Activated T-cell treated with anti-CD3 and anti-CD28 coated beads for 4 hours (primary cell): ENCODE measurements at regions not wholly inside any gene's neighbourhood (a gene's known extent, or its start where the extent isn't known, plus 50 kb on each side); places are given as distances from the start of the nearest gene placed in this dataset.

ENCODE experiments used
- DNase-seq: peaks from one replicate; pipeline ENCODE4 v3.0.0-alpha.2; 2020

- DNase-seq, result no peak
Observed at GRCh38 chr2:100627330-100628300, 64.8 kb downstream of the PDCL3 start.

DNA sequence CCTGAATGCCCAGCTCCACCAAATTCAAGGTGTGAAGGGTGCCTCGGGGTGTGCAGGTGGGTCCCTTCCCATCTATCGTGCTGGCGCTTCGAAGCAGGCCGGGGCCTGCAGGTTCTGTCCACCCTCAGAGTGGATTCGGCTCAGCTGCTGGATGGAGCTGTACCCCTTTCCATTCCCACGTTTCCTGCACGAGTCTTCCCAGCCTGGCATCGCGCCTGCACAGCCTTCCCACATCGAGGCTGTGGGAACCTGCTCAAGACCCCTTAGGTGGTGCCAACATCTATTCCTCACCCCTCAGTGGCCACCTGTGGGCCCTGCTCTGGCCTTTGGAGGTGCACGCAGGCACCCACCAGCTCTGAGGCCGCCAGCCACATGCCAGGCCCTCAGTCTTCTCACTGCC lies 65.7 kb downstream of the PDCL3 start:
- DNase-seq, result no peak

GRCh38 chr2:100629309-100629708 lies 66.5 kb downstream of the PDCL3 start:
- DNase-seq, result no peak

GRCh38 chr2:100630473-100630977 lies 67.7 kb downstream of the PDCL3 start:
- DNase-seq, result no peak

DNA sequence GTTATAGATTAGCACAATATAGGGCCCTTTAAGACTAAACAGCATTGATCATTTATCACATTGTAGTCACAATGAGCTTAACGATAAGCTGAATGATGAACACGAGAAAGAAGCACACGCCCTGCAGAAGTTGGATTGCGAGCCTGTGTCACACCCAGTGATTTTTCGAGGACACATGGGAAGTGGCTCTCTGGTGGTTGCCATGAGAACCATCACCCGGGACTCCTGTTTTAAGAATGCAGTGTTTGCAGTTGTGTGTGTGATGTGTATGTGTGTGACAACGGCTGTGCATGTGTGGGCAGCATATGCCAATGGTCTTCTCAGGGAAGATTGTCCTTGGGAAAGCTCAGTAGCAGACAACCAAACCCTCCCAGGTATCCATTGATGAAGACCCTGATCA lies 69.2 kb downstream of the PDCL3 start:
- no peak for DNase-seq

DNA sequence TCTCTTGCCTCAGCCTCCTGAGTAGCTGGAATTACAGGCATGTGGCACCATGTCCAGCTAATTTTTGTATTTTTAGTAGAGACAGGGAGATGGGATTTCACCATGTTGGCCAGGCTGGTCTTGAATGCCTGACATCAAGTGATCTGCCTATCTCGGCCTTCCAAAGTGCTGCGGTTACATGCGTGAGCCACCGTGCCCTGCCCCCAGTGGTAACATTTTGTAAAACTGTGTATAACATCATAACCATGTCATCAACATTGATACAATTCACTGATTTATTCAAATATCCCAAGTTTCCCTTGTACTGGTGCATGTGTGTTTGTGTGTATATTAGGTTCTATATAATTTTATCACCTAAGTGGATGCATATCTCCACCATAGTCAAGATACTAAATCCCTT lies 70.0 kb downstream of the PDCL3 start:
- no peak for DNase-seq

DNA sequence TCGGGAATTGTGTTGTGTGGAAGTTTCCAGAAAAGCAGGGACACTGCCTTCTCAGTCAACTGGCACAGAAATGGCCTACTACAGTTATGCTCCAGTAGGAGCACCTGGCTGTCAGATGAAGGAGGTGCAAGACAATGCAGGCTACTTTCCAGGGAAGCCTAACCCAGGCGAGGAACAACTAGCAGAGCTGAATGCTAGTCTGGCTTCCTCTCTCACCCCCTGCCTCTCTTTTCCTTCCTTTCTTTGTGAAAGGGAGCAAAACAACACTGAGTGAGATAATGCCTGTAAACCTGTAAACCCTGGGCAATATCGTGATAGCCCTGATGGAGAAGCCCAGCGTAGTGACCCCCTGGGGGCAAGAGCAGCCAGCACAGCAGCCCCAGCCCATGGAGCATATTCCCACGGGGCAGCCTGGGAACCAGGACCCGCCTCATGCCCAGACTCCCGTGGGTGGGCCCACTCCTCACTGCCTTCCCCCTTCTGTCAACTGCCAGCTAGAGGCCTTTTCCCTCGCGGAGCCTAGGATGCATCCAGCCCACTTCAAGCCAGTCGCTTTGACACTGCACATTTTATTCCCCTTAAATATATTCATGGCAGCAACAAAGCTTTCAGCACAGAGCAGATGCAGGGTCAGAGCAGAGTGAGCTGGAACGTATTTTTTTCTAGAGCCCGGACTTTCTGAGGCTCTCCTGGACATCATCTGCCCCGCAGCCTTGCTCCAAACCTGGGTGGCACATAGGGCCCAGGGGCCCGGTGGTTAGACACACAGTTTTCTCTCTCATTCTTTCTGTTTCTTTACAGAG lies 77.0 kb downstream of the PDCL3 start:
- no peak for DNase-seq

DNA sequence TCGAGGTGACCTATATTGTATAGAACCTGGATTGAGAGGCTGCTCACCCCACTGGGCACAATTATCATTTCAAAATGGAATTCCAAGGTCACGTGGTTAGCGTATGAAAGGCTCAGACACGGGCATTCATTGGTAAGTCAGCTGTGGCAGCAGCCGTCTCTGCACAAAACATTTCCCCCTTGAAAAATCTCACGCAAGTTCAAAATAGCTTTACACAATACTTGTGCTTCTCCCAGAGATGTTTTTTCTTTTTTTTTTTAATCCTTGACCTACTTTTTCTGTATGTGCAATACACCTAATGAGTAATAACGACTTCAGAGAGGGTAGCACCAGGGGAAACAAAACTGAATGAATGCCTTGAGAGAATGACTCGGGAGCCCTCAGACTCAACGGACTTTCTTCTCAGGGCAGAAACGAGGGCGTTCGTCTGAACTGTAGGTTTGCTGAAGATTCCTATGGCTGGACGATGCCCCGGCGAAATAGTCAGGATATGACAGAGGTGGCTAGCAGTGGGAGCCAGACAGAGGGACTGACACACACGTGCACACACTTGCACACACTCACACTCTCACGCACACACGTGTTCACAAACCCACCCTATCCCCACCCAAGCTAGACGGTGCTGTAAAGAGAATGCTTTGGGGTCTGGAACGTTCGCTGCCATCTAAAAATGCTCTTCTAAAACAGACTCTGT lies 77.8 kb downstream of the PDCL3 start:
- no peak for DNase-seq

DNA sequence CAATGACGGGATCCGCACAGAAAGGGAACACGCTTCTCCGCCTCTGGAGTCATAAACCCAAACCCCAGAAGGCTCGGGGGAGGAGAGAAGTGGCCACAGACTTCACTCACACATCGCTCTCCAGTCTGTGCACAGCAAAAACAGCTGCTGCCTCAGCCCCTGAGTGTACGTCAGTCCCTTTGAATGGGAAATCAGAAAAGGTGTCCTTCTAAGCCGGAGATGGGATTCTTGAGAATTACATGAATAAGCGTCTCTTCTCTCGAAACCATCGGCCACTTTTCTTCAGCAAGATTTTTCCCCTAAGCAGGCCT lies 78.3 kb downstream of the PDCL3 start:
- no peak for DNase-seq

- DNase-seq, result no peak
Observed at GRCh38 chr2:100642425-100642824, 79.6 kb downstream of the PDCL3 start.

DNA sequence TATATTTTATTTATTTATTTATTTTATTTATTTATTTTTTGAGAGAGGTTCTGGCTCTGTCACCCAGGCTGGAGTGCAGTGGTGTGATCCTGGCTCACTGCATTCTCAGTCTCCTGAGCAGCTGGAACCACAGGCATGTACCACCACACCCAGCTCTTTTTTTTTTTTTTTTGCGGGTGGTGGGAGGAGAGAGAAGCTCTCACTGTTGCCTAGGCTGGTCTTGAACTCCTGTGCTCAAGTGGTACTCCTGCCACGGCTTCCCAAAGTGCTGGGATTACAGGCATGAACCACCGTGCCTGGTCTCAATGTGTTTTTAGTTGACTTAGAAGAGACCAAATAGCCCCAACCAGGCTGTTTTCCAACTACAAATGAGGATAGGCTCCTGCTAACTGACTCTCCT lies 80.7 kb downstream of the PDCL3 start:
- DNase-seq, result no peak

- DNase-seq, result no peak
Observed at GRCh38 chr2:100643906-100644501, 81.2 kb downstream of the PDCL3 start.

- DNase-seq, result no peak
Observed at GRCh38 chr2:100645695-100646429, 83.1 kb downstream of the PDCL3 start.

DNA sequence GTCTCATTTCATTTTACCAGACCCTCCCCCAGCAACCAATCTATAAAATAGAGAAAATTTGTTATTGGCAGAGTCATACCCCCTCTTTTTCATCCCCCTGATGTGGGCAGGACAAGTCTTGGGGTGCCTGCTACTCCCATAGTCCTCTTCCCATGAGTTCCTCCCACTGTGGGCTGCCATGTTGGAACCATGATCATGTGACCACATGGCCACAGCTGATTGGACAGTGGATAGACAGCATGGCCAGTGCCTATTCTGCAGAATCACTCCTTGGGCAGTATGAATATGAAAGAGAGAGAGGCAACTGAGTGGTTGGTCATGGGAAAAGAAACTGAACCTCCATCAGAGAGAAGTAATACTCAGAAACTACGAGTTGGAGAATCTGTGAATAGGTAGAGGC lies 84.9 kb downstream of the PDCL3 start:
- DNase-seq, result no peak

DNA sequence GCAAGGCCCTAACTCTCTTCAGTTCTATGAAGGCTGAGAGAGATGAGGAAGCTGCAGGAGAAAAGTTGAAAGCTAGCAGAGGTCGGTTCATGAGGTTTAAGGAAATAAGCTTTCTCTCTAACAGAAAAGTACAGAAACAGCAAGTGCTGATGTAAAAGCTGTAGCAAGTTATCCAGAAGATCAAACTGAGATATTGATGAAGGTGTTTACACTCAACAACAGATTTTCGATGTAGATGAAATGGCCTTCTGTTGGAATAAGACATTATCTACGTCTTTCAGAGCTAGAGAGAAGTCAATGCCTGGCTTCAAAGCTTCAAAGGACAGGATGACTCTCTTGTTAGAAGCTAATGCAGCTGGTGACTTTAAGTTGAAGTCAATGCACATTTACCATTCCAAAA lies 87.4 kb downstream of the PDCL3 start:
- DNase-seq, result no peak

DNA sequence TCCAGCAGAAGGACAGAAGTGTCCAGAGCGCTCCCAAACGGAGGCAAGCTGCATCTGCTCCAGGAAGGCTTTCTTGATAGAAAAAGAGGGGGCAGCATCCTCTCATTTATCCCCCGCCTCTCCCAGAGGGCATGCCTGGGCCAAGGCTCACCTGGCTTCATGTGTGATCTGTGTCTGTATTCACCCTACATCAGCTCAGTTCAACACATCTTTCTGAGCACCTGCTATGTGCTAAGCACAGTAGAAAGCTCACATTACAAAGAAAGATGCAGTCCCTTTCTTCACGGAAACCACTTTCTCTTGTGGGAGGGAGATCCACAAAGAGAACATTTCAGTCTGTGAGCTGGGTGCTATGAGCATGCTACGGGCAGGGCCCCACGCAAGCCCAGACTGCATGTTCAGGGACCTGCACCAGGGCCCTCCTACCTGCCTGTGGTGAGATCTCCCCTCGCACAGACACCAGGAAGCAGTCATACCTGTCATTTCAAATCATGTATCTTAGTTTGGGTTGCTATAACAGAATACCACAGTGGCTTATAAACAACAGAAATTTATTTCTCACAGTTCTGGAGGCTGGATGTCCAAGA lies 90.7 kb downstream of the PDCL3 start:
- no peak for DNase-seq

DNA sequence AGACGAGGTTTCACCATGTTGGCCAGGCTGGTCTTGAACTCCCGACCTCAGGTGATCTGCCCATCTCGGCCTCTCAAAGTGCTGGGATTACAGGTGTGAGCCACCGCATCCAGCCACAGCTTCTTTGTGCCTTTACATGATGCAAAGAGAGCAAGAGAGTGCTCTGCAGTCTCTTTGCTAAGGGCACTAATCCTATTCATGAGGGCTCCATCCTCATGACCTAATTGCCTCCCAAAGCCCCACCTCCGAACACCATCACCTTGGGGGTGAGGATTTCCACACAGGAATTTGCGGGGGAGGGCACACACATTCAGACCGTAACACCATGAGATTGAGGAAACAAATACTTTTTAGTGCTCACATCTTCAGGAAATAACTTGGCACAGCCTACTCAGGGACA lies 91.8 kb downstream of the PDCL3 start:
- no peak for DNase-seq

- no peak for DNase-seq
Observed at GRCh38 chr2:100655446-100655845, 92.7 kb downstream of the PDCL3 start.

GRCh38 chr2:100655936-100656534 lies 93.2 kb downstream of the PDCL3 start:
- DNase-seq, result no peak

DNA sequence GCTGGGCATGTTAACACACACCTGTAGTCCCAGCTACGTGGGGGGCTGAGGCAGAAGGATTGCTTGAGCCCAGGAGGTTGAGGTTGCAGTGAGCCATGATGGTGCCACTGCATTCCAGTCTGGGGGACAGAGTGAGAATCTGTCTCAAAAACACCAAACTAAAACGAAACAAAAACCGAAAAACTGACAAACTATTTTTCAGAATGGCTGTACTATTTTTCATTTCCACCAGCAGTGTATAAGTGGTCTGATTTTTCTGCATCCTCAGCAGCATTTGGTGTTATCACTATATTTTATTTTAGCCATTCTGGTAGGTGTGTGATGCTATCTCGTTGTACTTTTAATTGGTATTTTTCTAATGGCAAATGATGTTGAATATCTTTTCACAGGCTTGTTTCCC lies 95.2 kb downstream of the PDCL3 start:
- no peak for DNase-seq

DNA sequence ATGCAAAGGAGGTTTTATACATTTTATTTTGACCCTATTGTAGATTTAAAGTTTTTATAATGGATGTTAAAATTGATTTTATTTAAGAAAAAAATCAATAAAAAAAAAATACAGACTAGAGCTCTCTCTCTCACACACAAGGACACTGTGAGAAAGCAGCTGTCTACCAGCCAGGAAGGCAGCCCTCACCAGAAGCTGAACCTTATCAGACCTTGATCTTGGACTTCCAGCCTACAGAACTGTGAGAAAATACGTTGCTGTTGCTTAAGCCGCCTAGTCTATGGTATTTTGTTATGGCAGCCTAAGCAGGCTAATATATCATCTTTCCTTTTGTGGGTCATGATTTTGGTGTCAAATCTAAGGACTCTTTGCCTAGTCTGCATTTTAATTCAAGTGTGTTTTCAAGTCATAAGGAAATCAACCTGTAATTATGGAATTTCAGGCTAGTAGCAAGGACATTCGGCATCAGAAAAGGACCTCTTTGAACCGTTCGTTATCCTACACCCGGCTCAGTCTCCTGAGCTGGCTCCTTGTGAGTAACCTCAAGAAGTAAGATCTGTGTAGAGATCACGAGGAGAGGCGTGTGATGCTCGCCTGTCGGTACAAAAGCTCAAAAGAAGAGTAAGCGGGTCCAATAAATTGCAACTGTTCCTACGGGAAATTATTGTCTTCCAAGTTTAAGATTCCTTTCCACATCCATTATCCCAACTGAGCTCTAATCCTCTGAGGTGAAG lies 98.2 kb downstream of the PDCL3 start:
- no peak for DNase-seq
